Loucy (cell line): ENCODE measurements at regions not wholly inside any gene's neighbourhood (a gene's known extent, or its start where the extent isn't known, plus 50 kb on each side); places are given as distances from the start of the nearest gene placed in this dataset.

ENCODE experiments used
- H2AFZ ChIP-seq: fragments of 200-600 bp; sonication (generic); 2 replicates; pipeline ENCODE4 v1.6.0; 2016; ENCODE audit warnings: antibody characterized with exemption, mild to moderate bottlenecking, low read length, moderate library complexity
- H3F3A ChIP-seq: fragments of 200-600 bp; 2 replicates; pipeline ENCODE4 v1.6.0; 2016; ENCODE audit warnings: antibody characterized with exemption, low read depth, mild to moderate bottlenecking
- H3K27me3 ChIP-seq: fragments of 200-600 bp; sonication (generic); 2 replicates; pipeline ENCODE4 v1.6.1; 2014; ENCODE audit warnings: low read length, mild to moderate bottlenecking; ENCODE audit not compliant: insufficient read depth, poor library complexity, severe bottlenecking
- H3K36me3 ChIP-seq: fragments of 200-600 bp; sonication (generic); 2 replicates; pipeline ENCODE4 v1.6.1; 2016; ENCODE audit warnings: low read length; ENCODE audit not compliant: insufficient read depth
- H3K4me1 ChIP-seq: fragments of 200-600 bp; sonication (generic); 2 replicates; pipeline ENCODE4 v1.5.1; 2014; ENCODE audit warnings: low read length, mild to moderate bottlenecking; ENCODE audit not compliant: insufficient read depth, poor library complexity, severe bottlenecking
- H3K4me2 ChIP-seq: fragments of 200-600 bp; sonication (generic); 2 replicates; pipeline ENCODE4 v1.6.0; 2014; ENCODE audit warnings: antibody characterized with exemption, low read length, low read depth, mild to moderate bottlenecking; ENCODE audit not compliant: poor library complexity, severe bottlenecking
- H3K4me3 ChIP-seq: fragments of 200-600 bp; sonication (generic); 2 replicates; pipeline ENCODE4 v1.5.1; 2014; ENCODE audit warnings: low read length, mild to moderate bottlenecking, mixed read lengths; ENCODE audit not compliant: poor library complexity, severe bottlenecking
- H3K79me2 ChIP-seq: fragments of 200-600 bp; sonication (generic); 2 replicates; pipeline ENCODE4 v1.6.1; 2014; ENCODE audit warnings: low read length; ENCODE audit not compliant: insufficient read depth
- H3K9ac ChIP-seq: fragments of 200-600 bp; sonication (generic); 2 replicates; pipeline ENCODE4 v1.6.0; 2014; ENCODE audit warnings: mild to moderate bottlenecking, low read depth, low read length, moderate library complexity; ENCODE audit not compliant: poor library complexity, severe bottlenecking
- H3K9me2 ChIP-seq: fragments of 200-600 bp; sonication (generic); replicated peaks from 2 replicates; pipeline ENCODE4 v1.6.1; 2016; ENCODE audit warnings: low read depth, low read length, mixed read lengths
- H3K9me3 ChIP-seq: fragments of 200-600 bp; sonication (generic); 2 replicates; pipeline ENCODE4 v1.6.1; 2014; ENCODE audit warnings: mild to moderate bottlenecking, antibody characterized with exemption, low read length, low read depth; ENCODE audit not compliant: insufficient read depth
- H4K20me1 ChIP-seq: fragments of 200-600 bp; sonication (generic); 2 replicates; pipeline ENCODE4 v1.6.0; 2014; ENCODE audit warnings: antibody characterized with exemption, low read length, mild to moderate bottlenecking; ENCODE audit not compliant: insufficient read depth, poor library complexity, severe bottlenecking
- EZH2phosphoT487 ChIP-seq: fragments of 200-600 bp; IDR thresholded peaks from 2 replicates; pipeline ENCODE4 v1.6.1; 2018; ENCODE audit warnings: antibody characterized with exemption, mild to moderate bottlenecking, moderate library complexity, borderline replicate concordance
- TF ChIP-seq, protein P1 (sequence below): fragments of 200-600 bp; sonication (generic); conservative IDR thresholded peaks from 2 replicates; pipeline ENCODE4 v1.5.1; 2014; ENCODE audit warnings: mild to moderate bottlenecking, antibody characterized with exemption, low read length

DNA sequence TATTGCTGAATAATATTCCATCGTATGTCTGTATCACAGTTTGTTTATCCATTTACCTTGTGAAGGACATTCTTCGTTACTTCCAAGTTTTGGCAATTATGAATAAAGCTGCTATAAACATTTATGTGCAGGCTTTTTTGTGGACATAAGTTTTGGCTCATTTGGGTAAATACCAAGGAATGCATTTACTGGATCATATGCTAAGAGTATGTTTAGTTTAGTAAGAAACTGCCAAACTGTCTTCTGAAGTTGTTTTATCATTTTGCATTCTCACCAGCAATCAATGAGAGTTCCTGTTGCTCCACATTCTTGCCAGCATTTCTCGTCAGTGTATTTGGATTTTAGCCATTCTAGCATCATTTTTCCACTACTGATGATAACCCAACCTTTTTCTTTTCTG lies 232.7 kb upstream of the NR3C2 start:
- no peak overlapping the region for H3K4me2 ChIP-seq
- H3K9me3 ChIP-seq, result no peaks in the 10 kb centered on the region
- H4K20me1 ChIP-seq, result no peaks in the 10 kb centered on the region
- H3K27me3 ChIP-seq, result no peaks in the 10 kb centered on the region
- TF ChIP-seq, protein P1, sequence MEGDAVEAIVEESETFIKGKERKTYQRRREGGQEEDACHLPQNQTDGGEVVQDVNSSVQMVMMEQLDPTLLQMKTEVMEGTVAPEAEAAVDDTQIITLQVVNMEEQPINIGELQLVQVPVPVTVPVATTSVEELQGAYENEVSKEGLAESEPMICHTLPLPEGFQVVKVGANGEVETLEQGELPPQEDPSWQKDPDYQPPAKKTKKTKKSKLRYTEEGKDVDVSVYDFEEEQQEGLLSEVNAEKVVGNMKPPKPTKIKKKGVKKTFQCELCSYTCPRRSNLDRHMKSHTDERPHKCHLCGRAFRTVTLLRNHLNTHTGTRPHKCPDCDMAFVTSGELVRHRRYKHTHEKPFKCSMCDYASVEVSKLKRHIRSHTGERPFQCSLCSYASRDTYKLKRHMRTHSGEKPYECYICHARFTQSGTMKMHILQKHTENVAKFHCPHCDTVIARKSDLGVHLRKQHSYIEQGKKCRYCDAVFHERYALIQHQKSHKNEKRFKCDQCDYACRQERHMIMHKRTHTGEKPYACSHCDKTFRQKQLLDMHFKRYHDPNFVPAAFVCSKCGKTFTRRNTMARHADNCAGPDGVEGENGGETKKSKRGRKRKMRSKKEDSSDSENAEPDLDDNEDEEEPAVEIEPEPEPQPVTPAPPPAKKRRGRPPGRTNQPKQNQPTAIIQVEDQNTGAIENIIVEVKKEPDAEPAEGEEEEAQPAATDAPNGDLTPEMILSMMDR, result no peak
- no peak for TF ChIP-seq EZH2phosphoT487
- H3K9me2 ChIP-seq, result no peaks in the 10 kb centered on the region
- no peak overlapping the region for H2AFZ ChIP-seq
- no peaks in the 10 kb centered on the region for H3K36me3 ChIP-seq
- no peaks in the 10 kb centered on the region for H3K79me2 ChIP-seq
- H3K9ac ChIP-seq, result no peak overlapping the region
- no peaks in the 10 kb centered on the region for H3K4me1 ChIP-seq
- no peaks in the 10 kb centered on the region for H3F3A ChIP-seq
- H3K4me3 ChIP-seq, result no peak overlapping the region

DNA sequence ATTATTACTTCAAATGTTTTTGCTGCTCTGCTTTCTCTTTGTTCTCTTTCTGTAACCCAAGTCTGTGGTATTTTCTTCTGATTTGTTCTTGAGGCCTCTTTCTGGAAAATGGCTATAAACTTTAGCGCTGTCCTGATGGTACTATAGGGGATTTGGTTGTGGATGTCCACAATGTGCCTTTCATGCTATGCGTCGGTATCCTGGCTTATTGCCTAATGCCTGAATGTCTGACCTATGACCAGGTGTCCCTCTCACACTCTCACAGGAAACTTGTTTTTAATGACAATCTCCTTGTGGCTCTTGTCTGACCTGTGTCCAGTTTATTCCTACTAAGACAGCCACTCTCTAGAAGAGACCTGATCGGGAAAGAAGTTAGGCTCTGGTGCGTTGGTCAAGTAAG lies 222.4 kb upstream of the NR3C2 start:
- no peak overlapping the region for H3K4me3 ChIP-seq
- no peaks in the 10 kb centered on the region for H3F3A ChIP-seq
- H2AFZ ChIP-seq, result no peak overlapping the region
- no peaks in the 10 kb centered on the region for H3K36me3 ChIP-seq
- no peaks in the 10 kb centered on the region for H3K9me2 ChIP-seq
- H3K27me3 ChIP-seq, result no peaks in the 10 kb centered on the region
- TF ChIP-seq, protein P1, result no peak
- TF ChIP-seq EZH2phosphoT487, result no peak
- H3K4me1 ChIP-seq, result no peaks in the 10 kb centered on the region
- no peaks in the 10 kb centered on the region for H4K20me1 ChIP-seq
- no peaks in the 10 kb centered on the region for H3K9me3 ChIP-seq
- no peak overlapping the region for H3K4me2 ChIP-seq
- H3K79me2 ChIP-seq, result no peaks in the 10 kb centered on the region
- H3K9ac ChIP-seq, result no peak overlapping the region

DNA sequence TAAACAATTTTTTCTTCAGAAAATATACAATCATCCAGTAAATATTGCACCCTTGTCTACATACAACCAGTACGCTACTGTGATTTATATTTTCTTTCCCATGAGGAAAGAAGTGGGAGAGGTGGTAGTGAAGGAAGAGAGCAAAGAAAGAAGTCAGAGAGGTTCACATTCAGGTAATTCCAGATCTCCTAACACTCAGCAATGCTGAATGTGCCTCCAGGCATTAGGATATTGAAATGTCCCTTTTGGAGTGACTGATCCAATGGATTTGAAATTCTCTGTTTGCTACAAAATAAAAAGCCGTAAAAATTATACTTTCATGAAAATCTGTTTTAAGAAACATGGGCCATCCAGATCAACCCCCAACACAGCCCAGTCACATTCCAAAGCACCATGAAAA lies 211.9 kb upstream of the NR3C2 start:
- no peaks in the 10 kb centered on the region for H3F3A ChIP-seq
- H4K20me1 ChIP-seq, result no peaks in the 10 kb centered on the region
- H3K9me3 ChIP-seq, result no peaks in the 10 kb centered on the region
- no peak overlapping the region for H3K4me3 ChIP-seq
- no peaks in the 10 kb centered on the region for H3K9me2 ChIP-seq
- no peak for TF ChIP-seq EZH2phosphoT487
- TF ChIP-seq, protein P1, result no peak
- H3K4me1 ChIP-seq, result no peaks in the 10 kb centered on the region
- H3K27me3 ChIP-seq, result no peaks in the 10 kb centered on the region
- H3K79me2 ChIP-seq, result no peaks in the 10 kb centered on the region
- no peak overlapping the region for H3K9ac ChIP-seq
- no peak overlapping the region for H3K4me2 ChIP-seq
- no peaks in the 10 kb centered on the region for H3K36me3 ChIP-seq
- H2AFZ ChIP-seq, result no peak overlapping the region
